SK-N-MC (cell line): ENCODE measurements at regions not wholly inside any gene's neighbourhood (a gene's known extent, or its start where the extent isn't known, plus 50 kb on each side); places are given as distances from the start of the nearest gene placed in this dataset.
"Not testable (repeated sequence)": the region's sequence is repeated elsewhere in the genome, so short reads cannot be mapped to it uniquely, and the experiment has no call there.

ENCODE experiments used
- EZH2 ChIP-seq: fragments of 200-600 bp; sonication (generic); IDR thresholded peaks from one replicate; pipeline ENCODE4 v1.6.1; 2017; ENCODE audit warnings: antibody characterized with exemption
- FOXP2 ChIP-seq: optimal IDR thresholded peaks from 2 replicates; pipeline ENCODE3; 2011; ENCODE audit warnings: mild to moderate bottlenecking, moderate library complexity; ENCODE audit not compliant: insufficient read depth; ENCODE audit errors: extremely low read length, control extremely low read depth
- POLR2AphosphoS5 ChIP-seq: IDR thresholded peaks from 2 replicates; pipeline ENCODE4 v1.6.1; 2012; ENCODE audit warnings: mild to moderate bottlenecking, low read depth, low read length, borderline replicate concordance

DNA sequence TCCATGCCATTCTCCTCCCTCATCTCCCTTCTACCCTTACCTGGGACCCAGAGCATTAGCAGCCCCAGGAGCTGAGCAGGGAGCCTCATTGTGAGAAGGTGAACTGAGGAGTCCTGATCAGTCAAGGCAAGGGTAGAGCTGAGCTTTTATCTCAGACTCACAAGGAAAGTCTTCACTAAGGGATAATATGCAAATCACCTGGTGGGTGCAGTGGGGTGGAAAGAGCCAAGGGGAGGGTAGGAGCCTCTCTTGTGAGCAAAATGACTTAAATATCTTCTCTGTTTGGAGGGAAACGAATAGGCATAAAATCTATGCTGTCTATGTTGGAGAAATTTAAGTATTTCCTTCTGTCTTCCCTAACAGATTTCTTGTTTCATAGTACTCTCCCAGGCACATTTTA is 554.0 kb downstream of the RPIA start:
- not testable (repeated sequence) for TF ChIP-seq POLR2AphosphoS5, EZH2, FOXP2
